DND-41 (cell line): ENCODE measurements at regions not wholly inside any gene's neighbourhood (a gene's known extent, or its start where the extent isn't known, plus 50 kb on each side); places are given as distances from the start of the nearest gene placed in this dataset.

Source experiments
- ATAC-seq: fragments of 200-7000 bp; cut with Tn5 transposase; 3 replicates; pipeline ENCODE4 v1.9.1; 2021; ENCODE audit warnings: low read depth; ENCODE audit not compliant: insufficient read depth
- DNase-seq: peaks from one replicate; pipeline ENCODE4 v3.0.0-alpha.2; 2020
- H2AFZ ChIP-seq: 2 replicates; pipeline ENCODE4 v1.6.0; 2012; ENCODE audit warnings: low read depth, low read length
- H3K27ac ChIP-seq: 2 replicates; pipeline ENCODE4 v1.5.1; 2012; ENCODE audit warnings: low read length, inconsistent platforms
- H3K27me3 ChIP-seq: fragments of 200-600 bp; sonication (generic); 2 replicates; pipeline ENCODE4 v1.6.0; 2012; ENCODE audit warnings: low read length, mild to moderate bottlenecking, inconsistent platforms; ENCODE audit not compliant: insufficient read depth, poor library complexity
- H3K36me3 ChIP-seq: 2 replicates; pipeline ENCODE4 v1.5.1; 2012; ENCODE audit warnings: low read length, inconsistent platforms; ENCODE audit not compliant: insufficient read depth
- H3K4me1 ChIP-seq: 2 replicates; pipeline ENCODE4 v1.5.1; 2012; ENCODE audit warnings: mild to moderate bottlenecking, low read length; ENCODE audit not compliant: insufficient read depth
- H3K4me2 ChIP-seq: 2 replicates; pipeline ENCODE4 v1.6.0; 2012; ENCODE audit warnings: mild to moderate bottlenecking, moderate library complexity, low read length, inconsistent platforms; ENCODE audit not compliant: insufficient read depth
- H3K4me3 ChIP-seq, 2 experiments: fragments of 200-600 bp in 1 of 2; shearing (Covaris generic) in 1 of 2; 2 replicates each; pipeline ENCODE4 v1.5.1; 2012 to 2016; ENCODE audit warnings: inconsistent platforms in 2 of 2, low read length in 2 of 2, mild to moderate bottlenecking in 2 of 2, low read depth in 1 of 2, moderate library complexity in 1 of 2
- H3K79me2 ChIP-seq: 2 replicates; pipeline ENCODE4 v1.6.0; 2012; ENCODE audit warnings: low read length, inconsistent platforms; ENCODE audit not compliant: insufficient read depth
- H3K9ac ChIP-seq: 2 replicates; pipeline ENCODE4 v1.6.0; 2012; ENCODE audit warnings: low read depth, mild to moderate bottlenecking, inconsistent platforms, low read length, moderate library complexity
- H3K9me3 ChIP-seq: 2 replicates; pipeline ENCODE4 v1.5.1; 2012; ENCODE audit warnings: low read length, moderate library complexity, mild to moderate bottlenecking, inconsistent platforms; ENCODE audit not compliant: insufficient read depth, severe bottlenecking
- H4K20me1 ChIP-seq: 2 replicates; pipeline ENCODE4 v1.6.0; 2012; ENCODE audit warnings: low read length; ENCODE audit not compliant: insufficient read depth
- EZH2 ChIP-seq: IDR thresholded peaks from 3 replicates; pipeline ENCODE4 v1.6.1; 2012; ENCODE audit warnings: borderline replicate concordance, low read depth, mild to moderate bottlenecking, moderate library complexity, low read length, inconsistent platforms; ENCODE audit not compliant: severe bottlenecking
- TF ChIP-seq, protein P1 (sequence below): IDR thresholded peaks from 2 replicates; pipeline ENCODE4 v1.5.1; 2012; ENCODE audit warnings: borderline replicate concordance, low read length, moderate library complexity, mild to moderate bottlenecking; ENCODE audit not compliant: poor library complexity, severe bottlenecking; ENCODE audit errors: extremely low read depth

DNA sequence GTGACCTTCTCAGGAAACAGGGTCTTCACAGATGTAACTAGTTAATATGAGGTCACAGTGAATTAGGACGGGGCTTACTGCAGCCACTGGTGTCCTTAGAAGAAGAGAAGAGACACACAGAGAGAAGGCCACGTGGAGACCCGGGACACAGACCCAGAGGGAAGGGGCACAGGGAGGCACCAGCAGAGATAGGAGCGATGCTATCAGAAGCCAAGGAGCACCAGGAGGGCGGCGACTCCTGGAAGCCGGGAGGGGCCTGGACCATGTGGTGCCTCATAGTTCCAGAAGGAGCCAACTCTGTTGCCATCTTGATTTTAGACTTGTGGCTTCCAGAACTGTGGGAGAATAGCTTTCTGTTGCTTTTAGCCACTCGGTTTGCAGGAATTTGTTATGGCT, 505.9 kb downstream of the TCERG1L start:
- Histone ChIP-seq H3K27me3 (no peaks in the 10 kb centered on the region), H3K9ac (no peak overlapping the region), H3K36me3 (no peaks in the 10 kb centered on the region), H4K20me1 (no peaks in the 10 kb centered on the region), H3K9me3 (no peaks in the 10 kb centered on the region), H3K4me1 (no peaks in the 10 kb centered on the region), H3K4me2 (no peak overlapping the region), H2AFZ (no peak overlapping the region), H3K4me3 (no peak overlapping the region), H3K27ac (no peak overlapping the region), H3K79me2 (no peaks in the 10 kb centered on the region)
- TF ChIP-seq, protein P1, sequence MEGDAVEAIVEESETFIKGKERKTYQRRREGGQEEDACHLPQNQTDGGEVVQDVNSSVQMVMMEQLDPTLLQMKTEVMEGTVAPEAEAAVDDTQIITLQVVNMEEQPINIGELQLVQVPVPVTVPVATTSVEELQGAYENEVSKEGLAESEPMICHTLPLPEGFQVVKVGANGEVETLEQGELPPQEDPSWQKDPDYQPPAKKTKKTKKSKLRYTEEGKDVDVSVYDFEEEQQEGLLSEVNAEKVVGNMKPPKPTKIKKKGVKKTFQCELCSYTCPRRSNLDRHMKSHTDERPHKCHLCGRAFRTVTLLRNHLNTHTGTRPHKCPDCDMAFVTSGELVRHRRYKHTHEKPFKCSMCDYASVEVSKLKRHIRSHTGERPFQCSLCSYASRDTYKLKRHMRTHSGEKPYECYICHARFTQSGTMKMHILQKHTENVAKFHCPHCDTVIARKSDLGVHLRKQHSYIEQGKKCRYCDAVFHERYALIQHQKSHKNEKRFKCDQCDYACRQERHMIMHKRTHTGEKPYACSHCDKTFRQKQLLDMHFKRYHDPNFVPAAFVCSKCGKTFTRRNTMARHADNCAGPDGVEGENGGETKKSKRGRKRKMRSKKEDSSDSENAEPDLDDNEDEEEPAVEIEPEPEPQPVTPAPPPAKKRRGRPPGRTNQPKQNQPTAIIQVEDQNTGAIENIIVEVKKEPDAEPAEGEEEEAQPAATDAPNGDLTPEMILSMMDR, result no peak
- TF ChIP-seq EZH2, result no peak
- DNase-seq (no peak), ATAC-seq (no peak)

DNA sequence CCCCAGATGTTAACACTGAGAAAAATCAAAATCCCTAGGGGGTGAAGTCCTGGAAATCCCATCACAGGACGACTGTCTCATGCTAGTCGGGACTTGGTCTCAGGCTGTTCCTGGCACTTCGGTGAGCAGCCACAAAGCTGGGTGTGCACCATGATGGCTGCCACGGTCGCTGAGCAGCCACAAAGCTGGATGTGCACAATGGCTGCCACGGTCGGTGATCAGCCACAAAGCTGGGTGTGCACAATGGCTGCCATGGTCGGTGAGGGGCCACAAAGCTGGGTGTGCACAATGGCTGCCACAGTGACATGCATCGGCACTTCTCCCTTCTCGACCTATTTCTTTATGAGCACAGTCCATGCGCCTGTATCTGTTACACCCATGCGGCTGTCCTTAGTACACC, 505.1 kb downstream of the TCERG1L start:
- no peak for ATAC-seq
- no peaks in the 10 kb centered on the region for H3K79me2 ChIP-seq
- H3K4me3 ChIP-seq, result no peak overlapping the region
- H3K36me3 ChIP-seq, result no peaks in the 10 kb centered on the region
- no peak overlapping the region for H3K9ac ChIP-seq
- DNase-seq, result no peak
- no peak for TF ChIP-seq EZH2
- TF ChIP-seq, protein P1, result no peak
- H4K20me1 ChIP-seq, result no peaks in the 10 kb centered on the region
- H3K27me3 ChIP-seq, result no peaks in the 10 kb centered on the region
- no peaks in the 10 kb centered on the region for H3K4me1 ChIP-seq
- no peak overlapping the region for H3K4me2 ChIP-seq
- no peaks in the 10 kb centered on the region for H3K9me3 ChIP-seq
- H3K27ac ChIP-seq, result no peak overlapping the region
- no peak overlapping the region for H2AFZ ChIP-seq

DNA sequence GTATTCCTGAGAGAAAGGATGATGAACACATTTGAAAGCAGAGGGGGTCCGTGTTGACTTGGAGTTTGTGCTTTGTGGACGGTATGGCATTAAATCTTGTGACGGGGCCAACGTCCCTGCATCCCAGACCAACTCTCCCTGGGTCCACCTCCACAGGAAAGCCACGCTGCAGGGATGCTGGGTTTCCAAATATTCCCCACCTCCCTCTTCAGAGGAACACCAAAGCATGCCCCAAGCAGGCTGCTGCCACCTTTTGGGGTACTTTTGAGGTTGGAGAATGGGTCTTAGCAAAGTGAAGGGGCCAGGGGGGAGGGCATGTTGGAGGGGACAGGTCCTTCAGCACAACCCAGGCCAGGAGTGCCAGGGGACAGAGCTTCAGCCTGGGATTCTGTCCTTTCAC, 504.4 kb downstream of the TCERG1L start:
- TF ChIP-seq EZH2, result no peak
- TF ChIP-seq, protein P1, result no peak
- no peaks in the 10 kb centered on the region for H3K36me3 ChIP-seq
- H2AFZ ChIP-seq, result no peak overlapping the region
- no peak for DNase-seq
- H3K9me3 ChIP-seq, result no peaks in the 10 kb centered on the region
- H3K27me3 ChIP-seq, result no peaks in the 10 kb centered on the region
- H3K4me3 ChIP-seq, result no peak overlapping the region
- H3K4me1 ChIP-seq, result no peaks in the 10 kb centered on the region
- no peaks in the 10 kb centered on the region for H4K20me1 ChIP-seq
- no peak overlapping the region for H3K9ac ChIP-seq
- no peak overlapping the region for H3K27ac ChIP-seq
- ATAC-seq, result no peak
- no peak overlapping the region for H3K4me2 ChIP-seq
- no peaks in the 10 kb centered on the region for H3K79me2 ChIP-seq

- no peak overlapping the region for H3K4me3 ChIP-seq
- H3K4me2 ChIP-seq, result no peak overlapping the region
- ATAC-seq, result no peak
- no peaks in the 10 kb centered on the region for H3K79me2 ChIP-seq
- H2AFZ ChIP-seq, result no peak overlapping the region
- DNase-seq, result no peak
- TF ChIP-seq, protein P1, result no peak
- TF ChIP-seq EZH2, result no peak
- no peaks in the 10 kb centered on the region for H3K9me3 ChIP-seq
- H3K4me1 ChIP-seq, result no peaks in the 10 kb centered on the region
- no peak overlapping the region for H3K27ac ChIP-seq
- H4K20me1 ChIP-seq, result no peaks in the 10 kb centered on the region
- H3K9ac ChIP-seq, result no peak overlapping the region
- H3K27me3 ChIP-seq, result no peaks in the 10 kb centered on the region
- H3K36me3 ChIP-seq, result no peaks in the 10 kb centered on the region
These were observed 503.8 kb downstream of the TCERG1L start for GRCh38 chr10:130807721-130808120.
